ENCODE measurements at regions not wholly inside any gene's neighbourhood (a gene's known extent, or its start where the extent isn't known, plus 50 kb on each side); places are given as distances from the start of the nearest gene placed in this dataset.

DNA sequence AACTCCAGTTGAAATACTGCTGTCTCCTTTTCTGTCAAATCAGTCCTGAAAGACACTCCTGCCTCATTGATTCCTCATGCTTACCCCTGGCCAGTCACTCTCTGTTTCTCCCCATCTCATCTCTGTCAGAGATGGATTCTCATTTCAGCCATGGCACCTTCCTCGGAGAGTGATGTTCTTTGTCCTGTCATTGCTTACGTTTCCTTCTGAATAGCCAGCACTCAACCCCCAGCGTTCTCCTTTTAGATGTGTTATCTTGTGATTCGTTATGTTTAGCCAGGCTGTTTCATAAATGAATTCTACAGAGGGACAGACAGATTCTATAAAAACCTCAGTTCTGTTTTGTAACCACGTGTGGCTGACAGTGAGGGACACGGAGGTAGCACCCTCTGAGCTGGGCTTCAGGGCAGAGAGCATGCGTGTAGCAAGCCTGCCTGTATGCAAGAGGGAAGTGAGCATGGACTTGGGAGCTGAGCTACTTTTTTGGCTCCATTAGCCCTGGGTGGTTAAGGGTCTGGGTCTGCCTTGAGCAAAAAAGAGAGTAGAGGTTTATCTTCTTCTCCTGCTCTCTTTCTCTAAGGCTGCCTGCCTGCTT is 354.6 kb downstream of the DDX10 start:
- H3K27me3 ChIP-seq (ENCODE audit: insufficient read depth): no peaks in the 10 kb centered on the region
- no peaks in the 10 kb centered on the region for H3K79me2 ChIP-seq (ENCODE audit: insufficient read depth)
- no peak overlapping the region for H3K4me3 ChIP-seq (ENCODE audit: low read depth in 2 of 2, low read length in 1 of 2)
- DNase-seq: no peak
- no peaks in the 10 kb centered on the region for H3K9me2 ChIP-seq
- H4K20me1 ChIP-seq (ENCODE audit: insufficient read depth): no peaks in the 10 kb centered on the region
- H3K9ac ChIP-seq: no peak overlapping the region
- H3K27ac ChIP-seq (ENCODE audit: low read depth in 2 of 2, low read length in 1 of 2): no peak overlapping the region
- H3K9me3 ChIP-seq: peaks cover 2% of the 10 kb centered on the region; the same call in 1 of the 2 replicates
- H2AFZ ChIP-seq (ENCODE audit: low read depth): no peak overlapping the region
- CTCF ChIA-PET: no interaction called here
- peaks cover 15% of the 10 kb centered on the region for H3F3A ChIP-seq (replicated peaks; ENCODE audit: insufficient read depth)
- H3K36me3 ChIP-seq (replicated peaks in 1 of 2; ENCODE audit: control insufficient read depth in 1 of 2, insufficient read depth in 2 of 2, low read length in 1 of 2): no peaks in the 10 kb centered on the region
- TF ChIP-seq, protein P1, sequence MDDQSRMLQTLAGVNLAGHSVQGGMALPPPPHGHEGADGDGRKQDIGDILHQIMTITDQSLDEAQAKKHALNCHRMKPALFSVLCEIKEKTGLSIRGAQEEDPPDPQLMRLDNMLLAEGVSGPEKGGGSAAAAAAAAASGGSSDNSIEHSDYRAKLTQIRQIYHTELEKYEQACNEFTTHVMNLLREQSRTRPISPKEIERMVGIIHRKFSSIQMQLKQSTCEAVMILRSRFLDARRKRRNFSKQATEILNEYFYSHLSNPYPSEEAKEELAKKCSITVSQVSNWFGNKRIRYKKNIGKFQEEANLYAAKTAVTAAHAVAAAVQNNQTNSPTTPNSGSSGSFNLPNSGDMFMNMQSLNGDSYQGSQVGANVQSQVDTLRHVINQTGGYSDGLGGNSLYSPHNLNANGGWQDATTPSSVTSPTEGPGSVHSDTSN (IDR thresholded peaks at IDR 0.05): no peak
- TF ChIP-seq EP300 (IDR thresholded peaks at IDR 0.05; ENCODE audit: borderline replicate concordance in 1 of 2, low read depth in 1 of 2, low read length in 1 of 2) (no peak), TAF1 (IDR thresholded peaks at IDR 0.05; ENCODE audit: borderline replicate concordance, low read depth, low read length) (no peak), TCF12 (IDR thresholded peaks at IDR 0.05) (no peak), YY1 (IDR thresholded peaks at IDR 0.05; ENCODE audit: low read depth) (no peak)
- TF ChIP-seq, protein P2, sequence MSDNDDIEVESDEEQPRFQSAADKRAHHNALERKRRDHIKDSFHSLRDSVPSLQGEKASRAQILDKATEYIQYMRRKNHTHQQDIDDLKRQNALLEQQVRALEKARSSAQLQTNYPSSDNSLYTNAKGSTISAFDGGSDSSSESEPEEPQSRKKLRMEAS (IDR thresholded peaks at IDR 0.05; ENCODE audit: low read depth): no peak
- TF ChIP-seq, protein P3, sequence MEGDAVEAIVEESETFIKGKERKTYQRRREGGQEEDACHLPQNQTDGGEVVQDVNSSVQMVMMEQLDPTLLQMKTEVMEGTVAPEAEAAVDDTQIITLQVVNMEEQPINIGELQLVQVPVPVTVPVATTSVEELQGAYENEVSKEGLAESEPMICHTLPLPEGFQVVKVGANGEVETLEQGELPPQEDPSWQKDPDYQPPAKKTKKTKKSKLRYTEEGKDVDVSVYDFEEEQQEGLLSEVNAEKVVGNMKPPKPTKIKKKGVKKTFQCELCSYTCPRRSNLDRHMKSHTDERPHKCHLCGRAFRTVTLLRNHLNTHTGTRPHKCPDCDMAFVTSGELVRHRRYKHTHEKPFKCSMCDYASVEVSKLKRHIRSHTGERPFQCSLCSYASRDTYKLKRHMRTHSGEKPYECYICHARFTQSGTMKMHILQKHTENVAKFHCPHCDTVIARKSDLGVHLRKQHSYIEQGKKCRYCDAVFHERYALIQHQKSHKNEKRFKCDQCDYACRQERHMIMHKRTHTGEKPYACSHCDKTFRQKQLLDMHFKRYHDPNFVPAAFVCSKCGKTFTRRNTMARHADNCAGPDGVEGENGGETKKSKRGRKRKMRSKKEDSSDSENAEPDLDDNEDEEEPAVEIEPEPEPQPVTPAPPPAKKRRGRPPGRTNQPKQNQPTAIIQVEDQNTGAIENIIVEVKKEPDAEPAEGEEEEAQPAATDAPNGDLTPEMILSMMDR (IDR thresholded peaks at IDR 0.05): no peak
- POLR2A ChIA-PET: no interaction called here
- 89% methylated on average over 7 of the region's 7 CpGs for WGBS (ENCODE audit: low lambda C conversion rate)
- H3K4me1 ChIP-seq (ENCODE audit: control insufficient read depth in 1 of 2, insufficient read depth in 2 of 2, low read depth in 1 of 2, low read length in 1 of 2): peaks cover 6% of the 10 kb centered on the region in 2 experiments; a peak in 2 of 4 replicates
- H3K4me2 ChIP-seq: no peak overlapping the region

DNA sequence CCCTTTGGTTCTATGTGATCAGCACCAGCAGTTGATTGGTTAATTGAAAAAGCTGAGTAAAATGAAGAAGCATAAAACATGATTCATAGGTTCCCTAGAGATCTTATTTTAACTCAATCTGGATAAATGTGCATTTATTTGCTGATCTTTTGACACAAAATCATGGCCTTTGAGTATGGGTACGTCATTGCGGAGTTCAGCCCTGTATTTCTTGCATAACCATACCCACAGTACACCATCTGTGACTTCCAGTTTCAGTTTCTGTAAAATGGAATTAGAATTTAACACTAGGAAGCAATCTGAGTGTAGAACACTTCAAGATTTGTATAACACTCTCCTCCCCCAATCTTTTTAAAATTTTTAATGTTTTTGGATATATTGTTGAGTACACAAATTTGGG is 358.2 kb downstream of the DDX10 start:
- H3K27me3 ChIP-seq (ENCODE audit: insufficient read depth): no peaks in the 10 kb centered on the region
- DNase-seq: no peak
- peaks cover 0 to 6% of the 10 kb centered on the region in 2 experiments for H3K36me3 ChIP-seq (replicated peaks in 1 of 2; ENCODE audit: control insufficient read depth in 1 of 2, insufficient read depth in 2 of 2, low read length in 1 of 2)
- POLR2A ChIA-PET: no interaction called here
- H4K20me1 ChIP-seq (ENCODE audit: insufficient read depth): no peaks in the 10 kb centered on the region
- CTCF ChIA-PET: interaction anchor here (1.3 kb wide), 1 partner anchor 15 kb away, joined by 4 read pairs; no protein-coding TSS in a partner anchor
- no peak overlapping the region for H2AFZ ChIP-seq (ENCODE audit: low read depth)
- WGBS (ENCODE audit: low lambda C conversion rate): 97% methylated on average over 2 of the region's 2 CpGs
- H3F3A ChIP-seq (replicated peaks; ENCODE audit: insufficient read depth): peaks cover 19% of the 10 kb centered on the region
- H3K4me3 ChIP-seq (ENCODE audit: low read depth in 2 of 2, low read length in 1 of 2): no peak overlapping the region
- peaks cover 0 to 6% of the 10 kb centered on the region in 2 experiments; a peak in 1 of 4 replicates for H3K4me1 ChIP-seq (ENCODE audit: control insufficient read depth in 1 of 2, insufficient read depth in 2 of 2, low read depth in 1 of 2, low read length in 1 of 2)
- no peaks in the 10 kb centered on the region for H3K9me2 ChIP-seq
- H3K79me2 ChIP-seq (ENCODE audit: insufficient read depth): no peaks in the 10 kb centered on the region
- peaks cover 9% of the 10 kb centered on the region for H3K9me3 ChIP-seq
- no peak overlapping the region for H3K9ac ChIP-seq
- H3K4me2 ChIP-seq: no peak overlapping the region
- no peak overlapping the region for H3K27ac ChIP-seq (ENCODE audit: low read depth in 2 of 2, low read length in 1 of 2)
- TF ChIP-seq, protein P2 (IDR thresholded peaks at IDR 0.05; ENCODE audit: low read depth): no peak
- TF ChIP-seq, protein P4, sequence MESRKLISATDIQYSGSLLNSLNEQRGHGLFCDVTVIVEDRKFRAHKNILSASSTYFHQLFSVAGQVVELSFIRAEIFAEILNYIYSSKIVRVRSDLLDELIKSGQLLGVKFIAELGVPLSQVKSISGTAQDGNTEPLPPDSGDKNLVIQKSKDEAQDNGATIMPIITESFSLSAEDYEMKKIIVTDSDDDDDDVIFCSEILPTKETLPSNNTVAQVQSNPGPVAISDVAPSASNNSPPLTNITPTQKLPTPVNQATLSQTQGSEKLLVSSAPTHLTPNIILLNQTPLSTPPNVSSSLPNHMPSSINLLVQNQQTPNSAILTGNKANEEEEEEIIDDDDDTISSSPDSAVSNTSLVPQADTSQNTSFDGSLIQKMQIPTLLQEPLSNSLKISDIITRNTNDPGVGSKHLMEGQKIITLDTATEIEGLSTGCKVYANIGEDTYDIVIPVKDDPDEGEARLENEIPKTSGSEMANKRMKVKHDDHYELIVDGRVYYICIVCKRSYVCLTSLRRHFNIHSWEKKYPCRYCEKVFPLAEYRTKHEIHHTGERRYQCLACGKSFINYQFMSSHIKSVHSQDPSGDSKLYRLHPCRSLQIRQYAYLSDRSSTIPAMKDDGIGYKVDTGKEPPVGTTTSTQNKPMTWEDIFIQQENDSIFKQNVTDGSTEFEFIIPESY (IDR thresholded peaks at IDR 0.05; ENCODE audit: borderline replicate concordance, low read depth): no peak
- no peak for TF ChIP-seq FOXJ3 (CRISPR knock-in tag; IDR thresholded peaks at IDR 0.05)
- no peak for TF ChIP-seq NRF1 (IDR thresholded peaks at IDR 0.05; ENCODE audit: low read depth, low read length)
- TF ChIP-seq GATA2 (CRISPR knock-in tag; IDR thresholded peaks at IDR 0.05): no peak
- TF ChIP-seq, protein P5, sequence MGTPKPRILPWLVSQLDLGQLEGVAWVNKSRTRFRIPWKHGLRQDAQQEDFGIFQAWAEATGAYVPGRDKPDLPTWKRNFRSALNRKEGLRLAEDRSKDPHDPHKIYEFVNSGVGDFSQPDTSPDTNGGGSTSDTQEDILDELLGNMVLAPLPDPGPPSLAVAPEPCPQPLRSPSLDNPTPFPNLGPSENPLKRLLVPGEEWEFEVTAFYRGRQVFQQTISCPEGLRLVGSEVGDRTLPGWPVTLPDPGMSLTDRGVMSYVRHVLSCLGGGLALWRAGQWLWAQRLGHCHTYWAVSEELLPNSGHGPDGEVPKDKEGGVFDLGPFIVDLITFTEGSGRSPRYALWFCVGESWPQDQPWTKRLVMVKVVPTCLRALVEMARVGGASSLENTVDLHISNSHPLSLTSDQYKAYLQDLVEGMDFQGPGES (IDR thresholded peaks at IDR 0.05; ENCODE audit: low read depth, low read length): no peak
- TF ChIP-seq, protein P6, sequence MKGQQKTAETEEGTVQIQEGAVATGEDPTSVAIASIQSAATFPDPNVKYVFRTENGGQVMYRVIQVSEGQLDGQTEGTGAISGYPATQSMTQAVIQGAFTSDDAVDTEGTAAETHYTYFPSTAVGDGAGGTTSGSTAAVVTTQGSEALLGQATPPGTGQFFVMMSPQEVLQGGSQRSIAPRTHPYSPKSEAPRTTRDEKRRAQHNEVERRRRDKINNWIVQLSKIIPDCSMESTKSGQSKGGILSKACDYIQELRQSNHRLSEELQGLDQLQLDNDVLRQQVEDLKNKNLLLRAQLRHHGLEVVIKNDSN (IDR thresholded peaks at IDR 0.05; ENCODE audit: borderline replicate concordance, low read depth): no peak
- no peak for TF ChIP-seq MEF2A (IDR thresholded peaks at IDR 0.05; ENCODE audit: borderline replicate concordance, low read depth)
- TF ChIP-seq YY1 (IDR thresholded peaks at IDR 0.05; ENCODE audit: low read depth): no peak
- TF ChIP-seq, protein P1 (IDR thresholded peaks at IDR 0.05): no peak
- no peak for TF ChIP-seq TEAD4 (IDR thresholded peaks at IDR 0.05; ENCODE audit: borderline replicate concordance, insufficient read depth)
- no peak for TF ChIP-seq RCOR1 (IDR thresholded peaks at IDR 0.05; ENCODE audit: low read length)
- TF ChIP-seq TCF12 (IDR thresholded peaks at IDR 0.05): no peak
- no peak for TF ChIP-seq SMC3 (IDR thresholded peaks at IDR 0.05; ENCODE audit: low read depth, low read length)
- no peak for TF ChIP-seq NFIC (IDR thresholded peaks at IDR 0.05; ENCODE audit: borderline replicate concordance)

All from SK-N-SH (cell line).